ENCODE measurements at regions not wholly inside any gene's neighbourhood (a gene's known extent, or its start where the extent isn't known, plus 50 kb on each side); places are given as distances from the start of the nearest gene placed in this dataset.

DNA sequence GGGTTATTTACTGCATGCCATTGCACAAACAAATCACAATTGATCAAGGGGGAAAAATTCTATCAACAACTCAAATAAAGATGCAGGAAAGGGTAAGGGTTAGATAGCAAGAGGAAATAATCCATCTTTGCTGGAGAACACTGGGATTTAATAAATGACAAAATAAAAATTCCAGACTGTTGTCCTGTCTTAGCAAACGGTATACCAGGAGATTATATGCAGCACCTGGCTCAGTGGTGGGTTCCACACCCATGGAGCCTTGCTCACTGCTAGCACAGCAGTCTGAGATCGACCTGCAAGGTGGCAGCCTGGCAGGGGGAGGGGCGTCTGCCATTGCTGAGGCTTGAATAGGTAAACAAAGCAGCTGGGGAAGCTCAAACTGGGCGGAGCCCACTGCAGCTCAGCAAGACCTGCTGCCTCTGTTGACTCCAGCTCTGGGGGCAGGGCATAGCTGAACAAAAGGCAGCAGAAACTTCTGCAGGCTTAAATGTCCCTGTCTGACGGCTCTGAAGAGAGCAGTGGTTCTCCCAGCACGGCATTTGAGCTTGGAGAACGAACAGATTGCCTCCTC, 296.5 kb upstream of the THSD7B start:
- H3K4me3 Mint-ChIP-seq = no peak overlapping the region
- H3K4me1 ChIP-seq (ENCODE audit: insufficient read depth, low read length) = no peaks in the 10 kb centered on the region
- no CpG with 5 or more reads among the region's 7 CpGs for WGBS (ENCODE audit: extremely low coverage, insufficient read length, low lambda C conversion rate)

More for the DNA sequence above, 296.5 kb upstream of the THSD7B start:
- no peak overlapping the region for H4K8ac ChIP-seq (replicated peaks; ENCODE audit: insufficient read length, low read depth, low read length)
- H3K27ac Mint-ChIP-seq = no peak overlapping the region
- no peak overlapping the region for H3K27ac ChIP-seq (ENCODE audit: insufficient read length, low read depth, low read length)
- no peaks in the 10 kb centered on the region for H3K9me3 ChIP-seq (ENCODE audit: control insufficient read depth, low read depth, low read length)
- peaks cover 12% of the 10 kb centered on the region for H3K27me3 Mint-ChIP-seq (ENCODE audit: low read depth)
- no peak overlapping the region for H3K14ac ChIP-seq (ENCODE audit: insufficient read depth, low read length)
- H3K18ac ChIP-seq (ENCODE audit: insufficient read length, low read depth, low read length) = no peak overlapping the region
- H3K9me3 Mint-ChIP-seq = peaks cover 22 to 25% of the 10 kb centered on the region in 2 experiments; a peak in 4 of 5 replicates
- TF ChIP-seq, protein P1, sequence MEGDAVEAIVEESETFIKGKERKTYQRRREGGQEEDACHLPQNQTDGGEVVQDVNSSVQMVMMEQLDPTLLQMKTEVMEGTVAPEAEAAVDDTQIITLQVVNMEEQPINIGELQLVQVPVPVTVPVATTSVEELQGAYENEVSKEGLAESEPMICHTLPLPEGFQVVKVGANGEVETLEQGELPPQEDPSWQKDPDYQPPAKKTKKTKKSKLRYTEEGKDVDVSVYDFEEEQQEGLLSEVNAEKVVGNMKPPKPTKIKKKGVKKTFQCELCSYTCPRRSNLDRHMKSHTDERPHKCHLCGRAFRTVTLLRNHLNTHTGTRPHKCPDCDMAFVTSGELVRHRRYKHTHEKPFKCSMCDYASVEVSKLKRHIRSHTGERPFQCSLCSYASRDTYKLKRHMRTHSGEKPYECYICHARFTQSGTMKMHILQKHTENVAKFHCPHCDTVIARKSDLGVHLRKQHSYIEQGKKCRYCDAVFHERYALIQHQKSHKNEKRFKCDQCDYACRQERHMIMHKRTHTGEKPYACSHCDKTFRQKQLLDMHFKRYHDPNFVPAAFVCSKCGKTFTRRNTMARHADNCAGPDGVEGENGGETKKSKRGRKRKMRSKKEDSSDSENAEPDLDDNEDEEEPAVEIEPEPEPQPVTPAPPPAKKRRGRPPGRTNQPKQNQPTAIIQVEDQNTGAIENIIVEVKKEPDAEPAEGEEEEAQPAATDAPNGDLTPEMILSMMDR (conservative IDR thresholded peaks at IDR 0.05) = no peak
- no peaks in the 10 kb centered on the region for H3K79me1 ChIP-seq (ENCODE audit: insufficient read depth, low read depth, low read length, poor library complexity, severe bottlenecking)
- no peaks in the 10 kb centered on the region for H4K20me1 ChIP-seq (ENCODE audit: control insufficient read depth, insufficient read depth, insufficient read length)
- H3K36me3 Mint-ChIP-seq (ENCODE audit: insufficient read depth in 1 of 3, low read depth in 3 of 3) = peaks cover 6 to 21% (median 11%) of the 10 kb centered on the region in 3 experiments; a peak in 4 of 7 replicates
- H4K5ac ChIP-seq (ENCODE audit: insufficient read length, low read depth, low read length) = no peak overlapping the region
- no peak overlapping the region for H3K4ac ChIP-seq (ENCODE audit: low read depth, low read length)
- no peak overlapping the region for H2AFZ ChIP-seq (ENCODE audit: low read length)
- H3K23ac ChIP-seq (ENCODE audit: insufficient read length, low read depth, low read length) = no peak overlapping the region
- no peak overlapping the region for H2BK12ac ChIP-seq (ENCODE audit: insufficient read length, low read depth, low read length)
- no peak overlapping the region for H2BK120ac ChIP-seq (ENCODE audit: low read depth, low read length, poor library complexity, severe bottlenecking)
- H3K27me3 ChIP-seq (ENCODE audit: insufficient read depth, low read length) = no peaks in the 10 kb centered on the region
- no peak overlapping the region for H4K91ac ChIP-seq (ENCODE audit: insufficient read length, low read depth, low read length)
- H2BK5ac ChIP-seq (ENCODE audit: insufficient read length, low read length) = no peak overlapping the region
- no peak overlapping the region for H3T11ph ChIP-seq (ENCODE audit: low read length)
- H3K9ac ChIP-seq (ENCODE audit: extremely low read depth, insufficient read length, low read length) = no peak overlapping the region
- H3K23me2 ChIP-seq (ENCODE audit: insufficient read length, low read depth, low read length, poor library complexity, severe bottlenecking) = no peaks in the 10 kb centered on the region
- no peak overlapping the region for H2BK15ac ChIP-seq (ENCODE audit: low read depth, low read length)
- H3K4me2 ChIP-seq (ENCODE audit: insufficient read depth, insufficient read length, low read length) = no peak overlapping the region
- no peak overlapping the region for H2AK5ac ChIP-seq (ENCODE audit: insufficient read length, low read length)
- H2BK20ac ChIP-seq (ENCODE audit: low read depth, low read length, poor library complexity, severe bottlenecking) = no peak overlapping the region
- H3K4me1 Mint-ChIP-seq = peaks cover 4% of the 10 kb centered on the region in 2 experiments
- no peaks in the 10 kb centered on the region for H3K79me2 ChIP-seq (ENCODE audit: insufficient read depth, low read length)
- no peak overlapping the region for H3K56ac ChIP-seq (ENCODE audit: insufficient read length, low read depth, low read length)
- peak; percentile 82 for DNase-seq
